ENCODE measurements at regions not wholly inside any gene's neighbourhood (a gene's known extent, or its start where the extent isn't known, plus 50 kb on each side); places are given as distances from the start of the nearest gene placed in this dataset.

- TF ChIP-seq, protein P1, sequence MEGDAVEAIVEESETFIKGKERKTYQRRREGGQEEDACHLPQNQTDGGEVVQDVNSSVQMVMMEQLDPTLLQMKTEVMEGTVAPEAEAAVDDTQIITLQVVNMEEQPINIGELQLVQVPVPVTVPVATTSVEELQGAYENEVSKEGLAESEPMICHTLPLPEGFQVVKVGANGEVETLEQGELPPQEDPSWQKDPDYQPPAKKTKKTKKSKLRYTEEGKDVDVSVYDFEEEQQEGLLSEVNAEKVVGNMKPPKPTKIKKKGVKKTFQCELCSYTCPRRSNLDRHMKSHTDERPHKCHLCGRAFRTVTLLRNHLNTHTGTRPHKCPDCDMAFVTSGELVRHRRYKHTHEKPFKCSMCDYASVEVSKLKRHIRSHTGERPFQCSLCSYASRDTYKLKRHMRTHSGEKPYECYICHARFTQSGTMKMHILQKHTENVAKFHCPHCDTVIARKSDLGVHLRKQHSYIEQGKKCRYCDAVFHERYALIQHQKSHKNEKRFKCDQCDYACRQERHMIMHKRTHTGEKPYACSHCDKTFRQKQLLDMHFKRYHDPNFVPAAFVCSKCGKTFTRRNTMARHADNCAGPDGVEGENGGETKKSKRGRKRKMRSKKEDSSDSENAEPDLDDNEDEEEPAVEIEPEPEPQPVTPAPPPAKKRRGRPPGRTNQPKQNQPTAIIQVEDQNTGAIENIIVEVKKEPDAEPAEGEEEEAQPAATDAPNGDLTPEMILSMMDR (IDR thresholded peaks at IDR 0.05): no peak
- no peak for TF ChIP-seq POLR2A (IDR thresholded peaks at IDR 0.05)
Measured at GRCh38 chr5:62691946-62692345, 113.3 kb downstream of the LRRC70 start.

DNA sequence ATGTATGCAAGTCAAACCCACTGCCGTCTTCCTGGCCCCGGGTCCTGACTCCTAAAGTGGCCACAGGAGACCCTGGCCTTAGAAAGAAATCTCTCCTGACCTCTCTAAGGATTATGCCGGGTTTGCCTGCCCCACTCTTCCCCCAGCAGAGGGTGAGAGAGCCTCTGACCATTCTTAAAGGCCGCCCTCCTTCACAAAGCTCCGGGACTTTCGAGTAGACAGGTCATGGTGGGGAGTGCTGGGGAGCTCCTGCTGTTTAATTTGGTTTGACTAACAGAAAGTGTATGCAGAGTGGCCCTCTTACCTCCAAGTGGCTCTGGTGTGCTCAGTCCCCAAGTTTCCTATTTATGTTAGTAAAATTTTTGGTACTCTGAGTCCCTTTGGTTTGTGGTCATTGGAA lies 111.8 kb downstream of the LRRC70 start:
- Histone ChIP-seq H3K27ac (peak overlapping the region in 1 of 4 donors; percentile 35), H3K9me3 (peaks cover 0 to 3% (median 0%) of the 10 kb centered on the region in 4 donors), H3K36me3 (no peaks in the 10 kb centered on the region), H3K4me3 (no peak overlapping the region), H3K27me3 (no peaks in the 10 kb centered on the region), H3K4me1 (no peaks in the 10 kb centered on the region)
- DNase-seq: no peak
- no peak for TF ChIP-seq POLR2A (IDR thresholded peaks at IDR 0.05)
- TF ChIP-seq, protein P1 (IDR thresholded peaks at IDR 0.05): no peak

More at GRCh38 chr5:62691946-62692345, 113.3 kb downstream of the LRRC70 start:
- no peak overlapping the region for H3K27ac ChIP-seq
- no peak for DNase-seq
- H3K4me3 ChIP-seq: no peak overlapping the region
- no peaks in the 10 kb centered on the region for H3K27me3 ChIP-seq
- H3K36me3 ChIP-seq: no peaks in the 10 kb centered on the region
- H3K9me3 ChIP-seq: peaks cover 0 to 3% (median 0%) of the 10 kb centered on the region in 4 donors
- no peaks in the 10 kb centered on the region for H3K4me1 ChIP-seq

- TF ChIP-seq POLR2A (IDR thresholded peaks at IDR 0.05): no peak
- TF ChIP-seq, protein P1 (IDR thresholded peaks at IDR 0.05): no peak
- peaks cover 0 to 3% (median 0%) of the 10 kb centered on the region in 4 donors for H3K9me3 ChIP-seq
- H3K4me1 ChIP-seq: no peaks in the 10 kb centered on the region
- no peaks in the 10 kb centered on the region for H3K27me3 ChIP-seq
- H3K27ac ChIP-seq: no peak overlapping the region
- DNase-seq: no peak
- no peak overlapping the region for H3K4me3 ChIP-seq
- no peaks in the 10 kb centered on the region for H3K36me3 ChIP-seq
Measured at GRCh38 chr5:62689599-62690368, 111.2 kb downstream of the LRRC70 start.

GRCh38 chr5:62686692-62687091 lies 108.1 kb downstream of the LRRC70 start:
- Histone ChIP-seq H3K27ac (no peak overlapping the region), H3K9me3 (peaks cover 0 to 3% (median 0%) of the 10 kb centered on the region in 4 donors), H3K4me3 (no peak overlapping the region), H3K4me1 (no peaks in the 10 kb centered on the region), H3K36me3 (no peaks in the 10 kb centered on the region), H3K27me3 (no peaks in the 10 kb centered on the region)
- DNase-seq: no peak
- TF ChIP-seq POLR2A (IDR thresholded peaks at IDR 0.05): no peak
- TF ChIP-seq, protein P1 (IDR thresholded peaks at IDR 0.05): no peak

DNA sequence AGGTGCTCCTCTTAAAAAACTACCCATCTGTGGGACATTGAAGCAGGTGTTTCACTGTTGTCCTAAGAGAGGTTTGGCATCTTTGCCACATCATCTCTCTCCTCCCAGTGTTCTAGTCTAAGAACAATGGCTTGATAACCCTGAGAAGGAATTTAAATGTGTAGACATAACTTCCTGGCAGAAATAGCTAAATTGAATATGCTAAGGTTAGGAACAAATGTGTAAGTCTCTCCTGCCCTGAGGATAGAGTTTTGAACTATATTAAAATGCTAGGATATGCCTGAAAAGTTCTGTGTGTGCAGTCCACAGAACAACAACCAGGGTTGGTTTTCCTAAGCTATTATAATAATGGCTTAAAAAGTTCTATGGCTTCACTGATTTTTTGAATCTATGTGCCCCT lies 106.6 kb downstream of the LRRC70 start:
- TF ChIP-seq, protein P1 (IDR thresholded peaks at IDR 0.05): no peak
- no peak for TF ChIP-seq POLR2A (IDR thresholded peaks at IDR 0.05)
- Histone ChIP-seq H3K4me3 (no peak overlapping the region), H3K4me1 (no peaks in the 10 kb centered on the region), H3K27ac (no peak overlapping the region), H3K36me3 (no peaks in the 10 kb centered on the region), H3K27me3 (no peaks in the 10 kb centered on the region), H3K9me3 (peaks cover 0 to 3% (median 0%) of the 10 kb centered on the region in 4 donors)
- no peak for DNase-seq

All from Peyer's patch (tissue), 4 donors.